NT2/D1 (cell line): ENCODE measurements at regions not wholly inside any gene's neighbourhood (a gene's known extent, or its start where the extent isn't known, plus 50 kb on each side); places are given as distances from the start of the nearest gene placed in this dataset.

Experiments
- DNase-seq: peaks from one replicate; pipeline ENCODE4 v3.0.0-alpha.2; 2011; ENCODE audit warnings: low read depth, low spot score
- H3K27me3 ChIP-seq: 2 replicates; pipeline ENCODE4 v1.6.0; 2011; ENCODE audit warnings: mild to moderate bottlenecking; ENCODE audit not compliant: insufficient read length, insufficient read depth
- H3K36me3 ChIP-seq: 2 replicates; pipeline ENCODE4 v1.6.1; 2011; ENCODE audit warnings: mild to moderate bottlenecking, low read length, mixed read lengths; ENCODE audit not compliant: insufficient read depth, insufficient read length
- H3K4me1 ChIP-seq: 2 replicates; pipeline ENCODE4 v1.5.1; 2011; ENCODE audit not compliant: insufficient read depth, insufficient read length
- H3K4me3 ChIP-seq: 2 replicates; pipeline ENCODE4 v1.5.1; 2011; ENCODE audit warnings: low read depth; ENCODE audit not compliant: insufficient read length
- H3K9ac ChIP-seq: 2 replicates; pipeline ENCODE4 v1.6.0; 2011; ENCODE audit warnings: low read depth; ENCODE audit not compliant: insufficient read length
- H3K9me3 ChIP-seq: 2 replicates; pipeline ENCODE4 v1.5.1; 2011; ENCODE audit warnings: mild to moderate bottlenecking, low read length; ENCODE audit not compliant: insufficient read depth
- SUZ12 ChIP-seq: IDR thresholded peaks from 2 replicates; pipeline ENCODE4 v1.6.1; 2011; ENCODE audit not compliant: insufficient read length, insufficient read depth; ENCODE audit errors: extremely low read depth
- YY1 ChIP-seq: IDR thresholded peaks from 2 replicates; pipeline ENCODE4 v1.6.1; 2011; ENCODE audit not compliant: insufficient read length, insufficient read depth
- ZNF274 ChIP-seq: IDR thresholded peaks from 2 replicates; pipeline ENCODE4 v1.6.1; 2011; ENCODE audit warnings: mild to moderate bottlenecking, low read depth, low read length

GRCh38 chr2:203654826-203655225, 51.6 kb upstream of the CD28 start:
- no peaks in the 10 kb centered on the region for H3K36me3 ChIP-seq
- DNase-seq = no peak
- no peak for TF ChIP-seq SUZ12
- TF ChIP-seq ZNF274 = no peak
- TF ChIP-seq YY1 = no peak
- no peak overlapping the region for H3K4me3 ChIP-seq
- H3K4me1 ChIP-seq = no peaks in the 10 kb centered on the region
- no peaks in the 10 kb centered on the region for H3K9me3 ChIP-seq
- H3K9ac ChIP-seq = no peak overlapping the region
- H3K27me3 ChIP-seq = no peaks in the 10 kb centered on the region

- TF ChIP-seq YY1 (no peak), SUZ12 (no peak), ZNF274 (no peak)
- no peaks in the 10 kb centered on the region for H3K9me3 ChIP-seq
- no peaks in the 10 kb centered on the region for H3K36me3 ChIP-seq
- H3K4me3 ChIP-seq = no peak overlapping the region
- no peak for DNase-seq
- no peaks in the 10 kb centered on the region for H3K27me3 ChIP-seq
- H3K9ac ChIP-seq = no peak overlapping the region
- H3K4me1 ChIP-seq = no peaks in the 10 kb centered on the region
These were observed 49.7 kb upstream of the CD28 start for GRCh38 chr2:203656522-203657287.
